ENCODE measurements at regions not wholly inside any gene's neighbourhood (a gene's known extent, or its start where the extent isn't known, plus 50 kb on each side); places are given as distances from the start of the nearest gene placed in this dataset.

DNA sequence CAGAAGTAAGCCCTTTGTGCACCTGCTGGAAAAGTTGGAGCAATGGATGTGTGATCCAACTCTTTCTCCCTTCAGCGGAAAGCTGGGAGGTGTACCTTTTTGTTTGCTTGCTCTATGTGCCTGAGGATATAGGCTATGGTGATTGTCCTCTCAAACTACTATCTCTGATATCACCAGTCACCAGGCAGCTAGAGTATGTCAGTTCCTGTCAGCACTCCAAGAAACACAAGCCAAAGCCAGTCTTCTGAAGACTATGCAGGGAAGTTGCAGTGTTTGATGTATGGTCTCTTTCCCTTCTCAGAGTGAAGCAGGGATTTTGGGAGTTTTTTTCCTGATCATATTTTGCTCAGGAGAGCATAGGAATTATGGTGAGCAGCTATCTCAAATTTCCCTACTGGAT lies 146.4 kb downstream of the PTH2R start:
- intact Hi-C loops (cut with DNase I), result no loop called here
- peaks cover 0 to 8% of the 10 kb centered on the region in 2 donors for H3K9me3 ChIP-seq
- no peaks in the 10 kb centered on the region for H3K4me1 ChIP-seq
- H3K36me3 ChIP-seq, result no peaks in the 10 kb centered on the region
- no peak for TF ChIP-seq CTCF (IDR thresholded peaks at IDR 0.05)
- no peaks in the 10 kb centered on the region for H3K27me3 ChIP-seq
- DNase-seq (no peak), ATAC-seq (no peak)
- H3K4me3 ChIP-seq, result no peak overlapping the region
- no peak overlapping the region for H3K27ac ChIP-seq

GRCh38 chr2:208556983-208557484 lies 150.4 kb downstream of the PTH2R start:
- Histone ChIP-seq H3K4me1 (no peaks in the 10 kb centered on the region), H3K4me3 (no peak overlapping the region), H3K36me3 (no peaks in the 10 kb centered on the region), H3K9me3 (peaks cover 0 to 11% of the 10 kb centered on the region in 2 donors), H3K27me3 (no peaks in the 10 kb centered on the region), H3K27ac (no peak overlapping the region)
- intact Hi-C loops (cut with DNase I), result no loop called here
- TF ChIP-seq CTCF (IDR thresholded peaks at IDR 0.05), result no peak
- no peak for DNase-seq
- ATAC-seq, result no peak

DNA sequence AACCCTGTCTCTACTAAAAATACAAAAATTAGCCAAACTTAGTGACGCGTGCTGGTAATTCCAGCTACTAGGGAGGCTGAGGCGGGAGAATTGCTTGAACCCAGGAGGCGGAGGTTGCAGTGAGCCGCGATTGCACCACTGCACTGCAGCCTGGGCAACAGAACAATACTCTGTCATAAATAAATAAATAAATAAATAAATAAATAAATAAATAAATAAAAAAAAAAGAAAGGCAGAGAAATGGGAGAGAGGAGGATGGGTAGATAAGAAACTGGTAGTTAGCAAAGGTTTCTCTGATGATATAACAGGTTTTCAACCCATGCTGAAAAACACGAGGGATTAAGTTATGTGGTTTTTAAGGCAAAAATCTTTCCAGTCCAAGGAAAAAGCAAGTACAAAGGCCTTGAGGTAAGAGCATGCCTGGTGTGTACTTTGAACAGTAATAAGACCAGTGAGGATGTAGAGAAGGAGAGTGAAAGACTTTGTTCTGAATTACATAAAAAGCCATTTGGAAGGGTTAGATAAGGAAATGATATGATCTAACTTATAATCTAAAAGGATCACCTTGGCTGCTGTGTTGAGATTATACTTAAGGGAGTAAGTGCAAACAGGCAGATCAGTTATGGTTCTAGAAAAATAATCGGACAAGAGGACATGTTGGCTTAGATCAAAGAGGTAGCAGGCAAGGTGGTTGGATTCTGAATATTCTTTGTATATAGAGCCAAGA lies 159.3 kb downstream of the PTH2R start:
- no peak for ATAC-seq
- Histone ChIP-seq H3K4me3 (no peak overlapping the region), H3K27me3 (no peaks in the 10 kb centered on the region), H3K9me3 (peaks cover 0 to 18% of the 10 kb centered on the region in 2 donors), H3K27ac (no peak overlapping the region), H3K36me3 (no peaks in the 10 kb centered on the region), H3K4me1 (no peaks in the 10 kb centered on the region)
- TF ChIP-seq CTCF (IDR thresholded peaks at IDR 0.05), result no peak
- DNase-seq, result no peak
- intact Hi-C loops (cut with DNase I), result no loop called here

- intact Hi-C loops (cut with DNase I), result no loop called here
- Histone ChIP-seq H3K36me3 (no peaks in the 10 kb centered on the region), H3K27ac (no peak overlapping the region), H3K4me1 (no peaks in the 10 kb centered on the region), H3K27me3 (no peaks in the 10 kb centered on the region), H3K4me3 (no peak overlapping the region), H3K9me3 (no peaks in the 10 kb centered on the region)
- no peak for DNase-seq
- no peak for ATAC-seq
- no peak for TF ChIP-seq CTCF (IDR thresholded peaks at IDR 0.05)
Observed at GRCh38 chr2:208568203-208568602, 161.6 kb downstream of the PTH2R start.

DNA sequence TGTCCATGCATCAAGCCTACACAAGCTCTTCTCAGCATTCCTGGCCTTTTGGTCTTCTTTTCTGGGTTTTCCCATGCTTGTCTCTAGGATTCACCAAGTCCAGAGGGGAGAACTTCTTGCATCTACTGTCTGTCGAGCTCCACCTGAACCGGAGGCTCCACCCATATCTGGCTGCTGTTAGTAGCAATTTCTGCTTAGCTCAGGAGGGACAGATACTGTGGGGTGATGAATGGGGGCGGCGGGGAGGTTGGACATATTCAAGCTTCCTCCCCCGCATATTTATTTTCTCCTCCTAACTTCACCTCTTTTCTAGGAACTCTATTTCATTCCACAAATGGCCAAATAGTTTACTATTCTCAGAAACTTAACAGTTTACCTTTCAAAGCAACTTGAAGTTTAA lies 163.5 kb downstream of the PTH2R start:
- Histone ChIP-seq H3K27me3 (no peaks in the 10 kb centered on the region), H3K9me3 (no peaks in the 10 kb centered on the region), H3K4me1 (no peaks in the 10 kb centered on the region), H3K27ac (no peak overlapping the region), H3K36me3 (no peaks in the 10 kb centered on the region), H3K4me3 (no peak overlapping the region)
- no peak for ATAC-seq
- TF ChIP-seq CTCF (IDR thresholded peaks at IDR 0.05), result no peak
- DNase-seq, result no peak
- intact Hi-C loops (cut with DNase I), result no loop called here
